Gastrocnemius medialis (tissue), 4 donors: ENCODE measurements at regions not wholly inside any gene's neighbourhood (a gene's known extent, or its start where the extent isn't known, plus 50 kb on each side); places are given as distances from the start of the nearest gene placed in this dataset.

ENCODE experiments used
- CTCF ChIP-seq, 5 experiments: fragments of 450-650 bp in 3 of 5; fragments of 200-600 bp in 2 of 5; sonication (generic) in 2 of 5; IDR thresholded peaks in 4 of 5; conservative IDR thresholded peaks in 1 of 5; 1 replicate in 4 of 5; 2 replicates in 1 of 5; pipeline ENCODE4 v1.5.1; 2016 to 2019; ENCODE audit warnings: antibody characterized with exemption in 5 of 5, mild to moderate bottlenecking in 3 of 5, moderate library complexity in 3 of 5
- POLR2A ChIP-seq, 2 donors: fragments of 450-650 bp; IDR thresholded peaks; one replicate each; pipeline ENCODE4 v1.6.1; 2017; ENCODE audit warnings: antibody characterized with exemption in 2 of 2, mild to moderate bottlenecking in 2 of 2, moderate library complexity in 2 of 2

- TF ChIP-seq POLR2A (IDR thresholded peaks at IDR 0.05) (no peak), CTCF (IDR thresholded peaks at IDR 0.05 in 4 of 5, conservative IDR thresholded peaks at IDR 0.05 in 1 of 5) (no peak)
These were observed 255.8 kb upstream of the GPRIN3 start for GRCh38 chr4:89563431-89563830.
